SKM-1 (cell line): ENCODE measurements at regions not wholly inside any gene's neighbourhood (a gene's known extent, or its start where the extent isn't known, plus 50 kb on each side); places are given as distances from the start of the nearest gene placed in this dataset.

ENCODE experiments used
- DNase-seq: peaks from one replicate; lab custom pipeline; 2025; ENCODE audit not compliant: unreplicated experiment; lab: John Stamatoyannopoulos, UW

- DNase-seq, result no peak
These were observed 275.9 kb upstream of the SNX7 start for GRCh38 chr1:98385652-98386051.

- DNase-seq, result no peak
These were observed 276.9 kb upstream of the SNX7 start for GRCh38 chr1:98384461-98385141.

- no peak for DNase-seq
These were observed 278.4 kb upstream of the SNX7 start for GRCh38 chr1:98382986-98383740.

- DNase-seq, result no peak
These were observed 278.9 kb upstream of the SNX7 start for GRCh38 chr1:98382586-98382985.

- DNase-seq, result no peak
These were observed 287.4 kb upstream of the SNX7 start for GRCh38 chr1:98374098-98374497.

GRCh38 chr1:98373056-98373455 lies 288.5 kb upstream of the SNX7 start:
- DNase-seq, result no peak

GRCh38 chr1:98371764-98372163 lies 289.8 kb upstream of the SNX7 start:
- no peak for DNase-seq

GRCh38 chr1:98369463-98369862 lies 292.1 kb upstream of the SNX7 start:
- no peak for DNase-seq

- DNase-seq, result no peak
These were observed 292.5 kb upstream of the SNX7 start for GRCh38 chr1:98368995-98369394.

- DNase-seq, result no peak
These were observed 294.1 kb upstream of the SNX7 start for GRCh38 chr1:98367426-98367825.

- no peak for DNase-seq
These were observed 295.2 kb upstream of the SNX7 start for GRCh38 chr1:98366343-98366742.

GRCh38 chr1:98364544-98364943 lies 297.0 kb upstream of the SNX7 start:
- DNase-seq, result no peak

- DNase-seq, result no peak
These were observed 300.7 kb upstream of the SNX7 start for GRCh38 chr1:98360864-98361263.

- no peak for DNase-seq
These were observed 305.7 kb upstream of the SNX7 start for GRCh38 chr1:98355656-98356383.

GRCh38 chr1:98352378-98352777 lies 309.1 kb upstream of the SNX7 start:
- DNase-seq, result no peak

GRCh38 chr1:98351561-98351960 lies 310.0 kb upstream of the SNX7 start:
- no peak for DNase-seq

- DNase-seq, result no peak
These were observed 316.1 kb upstream of the SNX7 start for GRCh38 chr1:98345417-98345816.

GRCh38 chr1:98344731-98345130 lies 316.8 kb upstream of the SNX7 start:
- DNase-seq, result no peak

GRCh38 chr1:98342566-98342965 lies 319.0 kb upstream of the SNX7 start:
- no peak for DNase-seq

GRCh38 chr1:98340511-98340910 lies 321.0 kb upstream of the SNX7 start:
- DNase-seq, result no peak

- DNase-seq, result no peak
These were observed 324.9 kb upstream of the SNX7 start for GRCh38 chr1:98336472-98337083.

- no peak for DNase-seq
These were observed 327.6 kb upstream of the SNX7 start for GRCh38 chr1:98333936-98334335.
